C4-2B (cell line): ENCODE measurements at regions not wholly inside any gene's neighbourhood (a gene's known extent, or its start where the extent isn't known, plus 50 kb on each side); places are given as distances from the start of the nearest gene placed in this dataset.

ENCODE experiments used
- ZFX ChIP-seq: fragments of 450-650 bp; IDR thresholded peaks from 2 replicates; pipeline ENCODE4 v1.6.1; 2017
- TF ChIP-seq, protein P1 (sequence below): fragments of 450-650 bp; conservative IDR thresholded peaks from 2 replicates; pipeline ENCODE4 v1.5.1; 2017; ENCODE audit warnings: mild to moderate bottlenecking

DNA sequence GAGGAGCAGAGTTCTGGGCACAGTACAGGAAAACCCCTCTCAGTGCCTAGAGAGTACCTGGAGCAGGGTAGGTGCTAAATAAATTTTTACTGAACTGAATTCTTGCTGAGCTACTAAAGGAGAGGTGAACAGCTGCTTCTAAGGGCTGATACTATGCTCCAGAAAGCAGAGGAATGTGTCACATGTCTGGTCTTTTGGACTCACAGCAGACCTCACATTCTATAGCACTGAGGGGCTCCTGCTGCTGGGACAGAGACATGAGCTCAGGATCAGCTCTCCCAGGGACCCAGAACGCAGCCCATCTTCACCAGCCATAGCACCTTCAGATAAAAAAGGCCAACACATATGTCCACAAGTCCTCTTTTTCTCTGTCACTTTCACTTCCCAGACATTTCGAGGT, 133.0 kb upstream of the KLF14 start:
- TF ChIP-seq, protein P1, sequence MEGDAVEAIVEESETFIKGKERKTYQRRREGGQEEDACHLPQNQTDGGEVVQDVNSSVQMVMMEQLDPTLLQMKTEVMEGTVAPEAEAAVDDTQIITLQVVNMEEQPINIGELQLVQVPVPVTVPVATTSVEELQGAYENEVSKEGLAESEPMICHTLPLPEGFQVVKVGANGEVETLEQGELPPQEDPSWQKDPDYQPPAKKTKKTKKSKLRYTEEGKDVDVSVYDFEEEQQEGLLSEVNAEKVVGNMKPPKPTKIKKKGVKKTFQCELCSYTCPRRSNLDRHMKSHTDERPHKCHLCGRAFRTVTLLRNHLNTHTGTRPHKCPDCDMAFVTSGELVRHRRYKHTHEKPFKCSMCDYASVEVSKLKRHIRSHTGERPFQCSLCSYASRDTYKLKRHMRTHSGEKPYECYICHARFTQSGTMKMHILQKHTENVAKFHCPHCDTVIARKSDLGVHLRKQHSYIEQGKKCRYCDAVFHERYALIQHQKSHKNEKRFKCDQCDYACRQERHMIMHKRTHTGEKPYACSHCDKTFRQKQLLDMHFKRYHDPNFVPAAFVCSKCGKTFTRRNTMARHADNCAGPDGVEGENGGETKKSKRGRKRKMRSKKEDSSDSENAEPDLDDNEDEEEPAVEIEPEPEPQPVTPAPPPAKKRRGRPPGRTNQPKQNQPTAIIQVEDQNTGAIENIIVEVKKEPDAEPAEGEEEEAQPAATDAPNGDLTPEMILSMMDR = no peak
- no peak for TF ChIP-seq ZFX
